Muscle of back (tissue), 3 donors: ENCODE measurements at regions not wholly inside any gene's neighbourhood (a gene's known extent, or its start where the extent isn't known, plus 50 kb on each side); places are given as distances from the start of the nearest gene placed in this dataset.
"Not testable (repeated sequence)": the region's sequence is repeated elsewhere in the genome, so short reads cannot be mapped to it uniquely, and the experiment has no call there.

Experiments
- DNase-seq, 3 donors: peaks; one replicate each; pipeline versions ENCODE4 v3.0.0 to v3.0.0-alpha.2; 2013

GRCh38 chr3:191148131-191148530, 50.9 kb upstream of the OSTN start:
- no peak for DNase-seq

- no peak for DNase-seq
Measured at GRCh38 chr3:191143224-191143623, 55.8 kb upstream of the OSTN start.

- peak in 1 of 3 donors; percentile 64 for DNase-seq
Measured at GRCh38 chr3:191141728-191142127, 57.3 kb upstream of the OSTN start.

GRCh38 chr3:191139736-191140135, 59.3 kb upstream of the OSTN start:
- no peak for DNase-seq

GRCh38 chr3:191138937-191139336, 60.1 kb upstream of the OSTN start:
- DNase-seq, result no peak

GRCh38 chr3:191137708-191138107, 61.3 kb upstream of the OSTN start:
- no peak for DNase-seq

GRCh38 chr3:191136347-191136746, 62.7 kb upstream of the OSTN start:
- no peak for DNase-seq

- DNase-seq, result no peak
Measured at GRCh38 chr3:191135175-191135574, 63.9 kb upstream of the OSTN start.

- DNase-seq, result no peak
Measured at GRCh38 chr3:191133359-191133758, 65.7 kb upstream of the OSTN start.

GRCh38 chr3:191131305-191131704, 67.7 kb upstream of the OSTN start:
- no peak for DNase-seq

GRCh38 chr3:191124891-191125290, 74.2 kb upstream of the OSTN start:
- DNase-seq, result not testable (repeated sequence)

- no peak for DNase-seq
Measured at GRCh38 chr3:191123946-191124345, 75.1 kb upstream of the OSTN start.

- DNase-seq, result no peak
Measured at GRCh38 chr3:191123231-191123630, 75.8 kb upstream of the OSTN start.

GRCh38 chr3:191120447-191121298, 78.4 kb upstream of the OSTN start:
- DNase-seq, result peak in 2 of 3 donors; percentile 16 to 30

- no peak for DNase-seq
Measured at GRCh38 chr3:191119415-191120295, 79.4 kb upstream of the OSTN start.

GRCh38 chr3:191111722-191112121, 87.3 kb upstream of the OSTN start:
- no peak for DNase-seq

- no peak for DNase-seq
Measured at GRCh38 chr3:191105418-191105817, 93.6 kb upstream of the OSTN start.

- DNase-seq, result no peak
Measured at GRCh38 chr3:191100516-191100915, 98.5 kb upstream of the OSTN start.

- DNase-seq, result peak; percentile 51 to 72 (median 60)
Measured at GRCh38 chr3:191094057-191094845, 104.8 kb upstream of the OSTN start.

GRCh38 chr3:191087391-191087790, 111.7 kb upstream of the OSTN start:
- no peak for DNase-seq

- DNase-seq, result peak in 1 of 3 donors; percentile 9
Measured at GRCh38 chr3:191085091-191085490, 114.0 kb upstream of the OSTN start.

- not testable (repeated sequence) for DNase-seq
Measured at GRCh38 chr3:191078913-191079312, 120.1 kb upstream of the OSTN start.
